GM23248 (cell line): ENCODE measurements at regions not wholly inside any gene's neighbourhood (a gene's known extent, or its start where the extent isn't known, plus 50 kb on each side); places are given as distances from the start of the nearest gene placed in this dataset.
A peak's percentile ranks its signal among the peaks of the same experiment; 100 is the strongest.

Source experiments
- DNase-seq: peaks from one replicate; pipeline ENCODE4 v3.0.0-alpha.2; 2015
- H2AFZ ChIP-seq: fragments of 200-600 bp; sonication (generic); 2 replicates; pipeline ENCODE4 v1.6.1; 2016; ENCODE audit warnings: antibody characterized with exemption
- H3F3A ChIP-seq: fragments of 200-600 bp; sonication (generic); 2 replicates; pipeline ENCODE4 v1.6.1; 2016; ENCODE audit warnings: mild to moderate bottlenecking, antibody characterized with exemption, mixed run types; ENCODE audit not compliant: insufficient read depth
- H3K27ac ChIP-seq: fragments of 200-600 bp; sonication (generic); 2 replicates; pipeline ENCODE4 v1.5.1; 2016; ENCODE audit warnings: mild to moderate bottlenecking
- H3K27me3 ChIP-seq: fragments of 200-600 bp; sonication (generic); replicated peaks from 2 replicates; pipeline ENCODE4 v1.6.1; 2016; ENCODE audit warnings: mild to moderate bottlenecking; ENCODE audit not compliant: insufficient read depth
- H3K36me3 ChIP-seq: fragments of 200-600 bp; sonication (generic); 2 replicates; pipeline ENCODE4 v1.6.1; 2016; ENCODE audit warnings: low read depth, mild to moderate bottlenecking
- H3K4me1 ChIP-seq: fragments of 200-600 bp; sonication (generic); 2 replicates; pipeline ENCODE4 v1.6.1; 2016; ENCODE audit warnings: mild to moderate bottlenecking; ENCODE audit not compliant: insufficient read depth
- H3K4me2 ChIP-seq: fragments of 200-600 bp; sonication (generic); one replicate; pipeline ENCODE4 v1.6.1; 2016; ENCODE audit warnings: mild to moderate bottlenecking; ENCODE audit not compliant: unreplicated experiment
- H3K4me3 ChIP-seq: fragments of 200-600 bp; sonication (generic); 2 replicates; pipeline ENCODE4 v1.5.1; 2016; ENCODE audit warnings: mild to moderate bottlenecking
- H3K79me2 ChIP-seq: fragments of 200-600 bp; sonication (generic); 2 replicates; pipeline ENCODE4 v1.6.1; 2016; ENCODE audit warnings: mild to moderate bottlenecking; ENCODE audit not compliant: insufficient read depth
- H3K9ac ChIP-seq: fragments of 200-600 bp; sonication (generic); 2 replicates; pipeline ENCODE4 v1.6.1; 2016; ENCODE audit warnings: mild to moderate bottlenecking
- H3K9me2 ChIP-seq: fragments of 200-600 bp; sonication (generic); 2 replicates; pipeline ENCODE4 v1.6.1; 2016; ENCODE audit warnings: mixed run types, mild to moderate bottlenecking, moderate library complexity; ENCODE audit not compliant: insufficient read depth
- H3K9me3 ChIP-seq: fragments of 200-600 bp; sonication (generic); one replicate; pipeline ENCODE4 v1.6.1; 2017; ENCODE audit warnings: low read depth
- H4K20me1 ChIP-seq: fragments of 200-600 bp; sonication (generic); 2 replicates; pipeline ENCODE4 v1.6.0; 2016; ENCODE audit not compliant: insufficient read depth
- EZH2 ChIP-seq: fragments of 200-600 bp; sonication (generic); IDR thresholded peaks from 2 replicates; pipeline ENCODE4 v1.6.1; 2018; ENCODE audit warnings: antibody characterized with exemption, mild to moderate bottlenecking; ENCODE audit not compliant: insufficient read depth, poor library complexity, severe bottlenecking
- EZH2phosphoT487 ChIP-seq: fragments of 200-600 bp; sonication (generic); IDR thresholded peaks from 2 replicates; pipeline ENCODE4 v1.6.1; 2018; ENCODE audit warnings: antibody characterized with exemption, moderate library complexity, mild to moderate bottlenecking, low read depth; ENCODE audit not compliant: insufficient read depth
- WGBS, 2 experiments: methylation state at CpG; one replicate each; pipeline ENCODE4 v1.1.6; 2015 to 2017; ENCODE audit warnings: low lambda C conversion rate in 2 of 2, low coverage in 1 of 2; ENCODE audit errors: missing lambda C conversion rate in 2 of 2; 5-methylcytosine and 5-hydroxymethylcytosine counted together
- in situ Hi-C: fragments of 300-500 bp; cut with MboI; formaldehyde crosslinking; loops from 2 replicates; pipeline ENCODE4 v1.15.0; 2020

- in situ Hi-C loops: loop anchor here (25.0 kb wide), 2 partner anchors 975 to 1125 kb away; no protein-coding TSS in a partner anchor
Measured at GRCh38 chr2:235112365-235112764, 160.5 kb downstream of the SH3BP4 start.

DNA sequence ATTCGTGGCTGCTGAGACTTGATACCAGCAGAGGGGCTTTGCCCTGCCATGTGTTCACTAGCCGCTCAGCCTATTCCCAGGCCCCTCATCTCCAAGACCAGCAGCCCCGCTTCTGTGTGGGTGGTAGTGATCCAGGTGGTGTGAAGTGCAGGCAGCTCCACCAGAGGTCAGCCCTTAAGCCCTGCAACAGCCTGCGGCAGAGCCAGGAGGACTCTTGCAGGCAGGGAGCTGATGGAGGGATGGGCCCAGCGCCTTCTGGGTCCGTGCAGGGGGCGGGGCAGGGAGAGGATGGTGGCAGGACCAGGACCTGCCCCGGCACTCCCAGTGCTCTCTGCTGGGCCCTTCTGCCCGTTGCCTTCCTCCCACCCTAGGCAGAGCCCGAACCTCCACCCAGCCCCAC, 162.0 kb downstream of the SH3BP4 start:
- no peak overlapping the region for H2AFZ ChIP-seq
- no peaks in the 10 kb centered on the region for H3K9me2 ChIP-seq
- no peaks in the 10 kb centered on the region for H3K79me2 ChIP-seq
- H3K27me3 ChIP-seq: no peaks in the 10 kb centered on the region
- H3K36me3 ChIP-seq: no peaks in the 10 kb centered on the region
- 73 to 75% methylated on average over 9 to 10 of the region's 10 CpGs for WGBS, 2 experiments
- no peak overlapping the region for H3K4me2 ChIP-seq
- H3K27ac ChIP-seq: no peak overlapping the region
- no peaks in the 10 kb centered on the region for H3K4me1 ChIP-seq
- no peaks in the 10 kb centered on the region for H3K9me3 ChIP-seq
- no peak for TF ChIP-seq EZH2phosphoT487
- no peak for TF ChIP-seq EZH2
- in situ Hi-C loops: loop anchor here (25.0 kb wide), 2 partner anchors 977 to 1127 kb away; no protein-coding TSS in a partner anchor
- no peak overlapping the region for H3K9ac ChIP-seq
- no peak for DNase-seq
- H4K20me1 ChIP-seq: no peaks in the 10 kb centered on the region
- H3F3A ChIP-seq: no peaks in the 10 kb centered on the region
- no peak overlapping the region for H3K4me3 ChIP-seq

More at GRCh38 chr2:235112365-235112764, 160.5 kb downstream of the SH3BP4 start:
- Histone ChIP-seq H3K9me2 (no peaks in the 10 kb centered on the region), H3K4me1 (no peaks in the 10 kb centered on the region), H3F3A (no peaks in the 10 kb centered on the region), H4K20me1 (no peaks in the 10 kb centered on the region), H3K27ac (no peak overlapping the region), H3K79me2 (no peaks in the 10 kb centered on the region), H3K4me2 (no peak overlapping the region), H3K27me3 (no peaks in the 10 kb centered on the region), H3K9ac (no peak overlapping the region), H3K9me3 (no peaks in the 10 kb centered on the region), H3K36me3 (no peaks in the 10 kb centered on the region), H2AFZ (no peak overlapping the region), H3K4me3 (no peak overlapping the region)
- WGBS, 2 experiments: 97% methylated on average over 4 of the region's 4 CpGs
- no peak for DNase-seq
- TF ChIP-seq EZH2: no peak
- TF ChIP-seq EZH2phosphoT487: no peak

GRCh38 chr2:235114286-235114685, 162.5 kb downstream of the SH3BP4 start:
- Histone ChIP-seq H3K36me3 (no peaks in the 10 kb centered on the region), H4K20me1 (no peaks in the 10 kb centered on the region), H3F3A (no peaks in the 10 kb centered on the region), H3K4me3 (no peak overlapping the region), H3K9me2 (no peaks in the 10 kb centered on the region), H3K9me3 (no peaks in the 10 kb centered on the region), H3K27me3 (no peaks in the 10 kb centered on the region), H3K4me2 (no peak overlapping the region), H3K9ac (no peak overlapping the region), H3K27ac (no peak overlapping the region), H3K4me1 (no peaks in the 10 kb centered on the region), H3K79me2 (no peaks in the 10 kb centered on the region), H2AFZ (no peak overlapping the region)
- in situ Hi-C loops: loop anchor here (25.0 kb wide), 2 partner anchors 977 to 1127 kb away; no protein-coding TSS in a partner anchor
- 83 to 86% methylated on average over 10 of the region's 10 CpGs for WGBS, 2 experiments
- peak; percentile 30 for DNase-seq
- TF ChIP-seq EZH2phosphoT487: no peak
- no peak for TF ChIP-seq EZH2

DNA sequence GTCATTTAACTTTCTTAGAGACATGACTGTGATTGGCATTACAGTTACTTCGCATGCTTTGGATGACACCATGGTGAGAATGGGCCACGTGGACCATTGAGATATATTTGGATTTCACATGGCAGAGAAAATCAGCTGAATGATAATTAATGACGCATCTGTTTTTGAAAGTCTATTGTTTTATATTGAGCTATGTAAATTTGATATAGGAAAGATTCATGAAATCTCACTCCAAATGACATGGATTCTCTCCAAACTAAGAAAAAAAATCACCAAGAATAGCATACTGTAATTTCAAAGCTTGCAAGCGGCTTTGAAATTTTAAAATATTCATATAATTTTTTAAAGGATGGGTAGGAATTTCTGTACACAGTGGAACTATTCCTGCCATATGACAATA, 163.7 kb downstream of the SH3BP4 start:
- no peaks in the 10 kb centered on the region for H3K36me3 ChIP-seq

More for the DNA sequence above, 163.7 kb downstream of the SH3BP4 start:
- Histone ChIP-seq H3K4me1 (no peaks in the 10 kb centered on the region), H2AFZ (no peak overlapping the region), H3K9ac (no peak overlapping the region), H3K79me2 (no peaks in the 10 kb centered on the region), H3K27me3 (no peaks in the 10 kb centered on the region), H3K27ac (no peak overlapping the region), H3F3A (no peaks in the 10 kb centered on the region), H3K4me3 (no peak overlapping the region), H4K20me1 (no peaks in the 10 kb centered on the region), H3K9me3 (no peaks in the 10 kb centered on the region), H3K4me2 (no peak overlapping the region), H3K9me2 (no peaks in the 10 kb centered on the region)
- in situ Hi-C loops: loop anchor here (5.0 to 25.0 kb wide), 3 partner anchors 563 to 1128 kb away; no protein-coding TSS in a partner anchor
- 94% methylated on average over 4 of the region's 4 CpGs for whole genome bisulfite sequencing, 2 experiments
- DNase-seq: no peak
- no peak for TF ChIP-seq EZH2phosphoT487
- TF ChIP-seq EZH2: no peak
